K562 (cell line): ENCODE measurements at regions not wholly inside any gene's neighbourhood (a gene's known extent, or its start where the extent isn't known, plus 50 kb on each side); places are given as distances from the start of the nearest gene placed in this dataset.

Experiments
- ATAC-seq: fragments of 200-7000 bp; cut with Tn5 transposase; 3 replicates; pipeline ENCODE4 v1.9.1; 2020; ENCODE audit warnings: moderate library complexity
- BruUV-seq: library from RNA; stranded (reverse); fragments of 400-500 nt; replicated peaks from 2 replicates; lab custom pipeline; 2021; lab: Mats Ljungman, UMichigan
- CTCF ChIA-PET: fragments of 300-600 bp; formaldehyde crosslinking; extraction: SDS; loops from one replicate; lab custom pipeline; 2021; ENCODE audit warnings: low intra/inter-chr PET ratio; lab: Yijun Ruan, JAX
- POLR2A ChIA-PET: fragments of 300-600, 350-650 bp; sonication (Branson Sonifier 250); formaldehyde crosslinking; extraction: SDS; loops from one replicate; lab custom pipeline; 2021; ENCODE audit warnings: antibody characterized with exemption, inconsistent platforms; lab: Yijun Ruan, JAX
- DNase-seq, 4 experiments: peaks; one replicate each; pipeline versions ENCODE4 v3.0.0 to v3.0.0-alpha.2; 2011 to 2018; ENCODE audit warnings: low spot score in 3 of 4, mixed read lengths in 3 of 4; ENCODE audit errors: extremely low read depth in 1 of 4
- FAIRE-seq: peaks from 2 replicates; lab custom pipeline; 2011; peaks lifted over from hg19 to GRCh38; lab: Jason Lieb, UNC
- H2AFZ ChIP-seq: 2 replicates; pipeline ENCODE4 v1.6.0; 2011; ENCODE audit warnings: low read depth, low read length, control low read depth, inconsistent platforms
- H3K27ac ChIP-seq: fragments of 200-600 bp; 3 replicates; pipeline ENCODE4 v1.8.0; 2011; ENCODE audit warnings: low read depth, mild to moderate bottlenecking, control low read depth, inconsistent platforms, low read length, moderate library complexity, mixed read lengths; ENCODE audit errors: extremely low read depth
- H3K27me3 ChIP-seq, 2 experiments: fragments of 300-600 bp in 1 of 2; 2 replicates in 1 of 2; 3 replicates in 1 of 2; pipeline versions ENCODE4 v1.6.0 to v1.8.0; 2011; ENCODE audit warnings: inconsistent platforms in 2 of 2, low read length in 2 of 2, mild to moderate bottlenecking in 1 of 2, mixed read lengths in 1 of 2, moderate library complexity in 1 of 2; ENCODE audit not compliant: control insufficient read depth in 2 of 2, insufficient read depth in 2 of 2
- H3K36me3 ChIP-seq: fragments of 300-600 bp; 3 replicates; pipeline ENCODE4 v1.8.0; 2011; ENCODE audit warnings: mild to moderate bottlenecking, low read length, inconsistent platforms; ENCODE audit not compliant: control insufficient read depth, insufficient read depth
- H3K4me1 ChIP-seq, 2 experiments: fragments of 200-600 bp in 1 of 2; replicated peaks in 1 of 2; 2 replicates in 1 of 2; 3 replicates in 1 of 2; pipeline versions ENCODE4 v1.5.1 to v1.8.0; 2011; ENCODE audit warnings: inconsistent platforms in 2 of 2, low read length in 2 of 2, mild to moderate bottlenecking in 1 of 2, mixed read lengths in 1 of 2, moderate library complexity in 1 of 2; ENCODE audit not compliant: control insufficient read depth in 2 of 2, insufficient read depth in 2 of 2
- H3K4me2 ChIP-seq: 2 replicates; pipeline ENCODE4 v1.6.1; 2011; ENCODE audit warnings: low read length, control low read depth, inconsistent platforms, mixed read lengths; ENCODE audit not compliant: insufficient read depth
- H3K4me3 ChIP-seq: fragments of 200-600 bp; sonication (generic), shearing (Covaris generic); 2 replicates; pipeline ENCODE4 v1.5.1; 2016; ENCODE audit warnings: control low read depth, inconsistent platforms
- H3K79me2 ChIP-seq: fragments of 200-600 bp; 3 replicates; pipeline ENCODE4 v1.8.0; 2011; ENCODE audit warnings: low read length, inconsistent platforms; ENCODE audit not compliant: control insufficient read depth, insufficient read depth
- H3K9ac ChIP-seq, 2 experiments: 2 replicates each; pipeline versions ENCODE4 v1.6.0 to v1.6.1; 2011; ENCODE audit warnings: low read depth in 2 of 2, low read length in 2 of 2, control low read depth in 1 of 2, inconsistent platforms in 1 of 2, mild to moderate bottlenecking in 1 of 2, mixed read lengths in 1 of 2; ENCODE audit not compliant: insufficient read depth in 1 of 2
- H3K9me1 ChIP-seq: one replicate; pipeline ENCODE4 v1.6.0; 2011; ENCODE audit warnings: inconsistent platforms, mild to moderate bottlenecking, low read length, moderate library complexity; ENCODE audit not compliant: control insufficient read depth, insufficient read depth
- H3K9me3 ChIP-seq: replicated peaks from 2 replicates; pipeline ENCODE4 v1.5.1; 2011; ENCODE audit warnings: low read depth, low read length, inconsistent platforms; ENCODE audit not compliant: control insufficient read depth, insufficient read depth
- H4K20me1 ChIP-seq: replicated peaks from 2 replicates; pipeline ENCODE4 v1.6.1; 2011; ENCODE audit warnings: low read length, inconsistent platforms, mixed read lengths; ENCODE audit not compliant: control insufficient read depth, insufficient read depth
- BDP1 ChIP-seq: IDR thresholded peaks from 3 replicates; pipeline ENCODE4 v1.6.1; 2011; ENCODE audit not compliant: insufficient read length, insufficient read depth
- BRD4 ChIP-seq: fragments of 200-600 bp; sonication (generic); IDR thresholded peaks from 2 replicates; pipeline ENCODE4 v1.6.1; 2017; ENCODE audit warnings: inconsistent platforms
- CBFA2T3 ChIP-seq: fragments of 450-650 bp; IDR thresholded peaks from 2 replicates; pipeline ENCODE4 v1.6.1; 2017
- CBFB ChIP-seq: sonication (generic); formaldehyde crosslinking; IDR thresholded peaks from 2 replicates; pipeline ENCODE4 v1.4.0; 2020; ENCODE audit warnings: mild to moderate bottlenecking, missing genetic modification reagents
- CBX3 ChIP-seq, 2 experiments: IDR thresholded peaks; 1 replicate in 1 of 2; 2 replicates in 1 of 2; pipeline ENCODE4 v1.6.1; 2012; ENCODE audit warnings: inconsistent platforms in 2 of 2, low read length in 2 of 2, borderline replicate concordance in 1 of 2, control low read depth in 1 of 2
- ETV1 ChIP-seq: fragments of 450-650 bp; conservative IDR thresholded peaks from 2 replicates; pipeline ENCODE4 v1.6.1; 2016; ENCODE audit warnings: missing genetic modification characterization, control low read depth, low read depth, missing compliant biosample characterization
- HMBOX1 ChIP-seq: sonication (generic); IDR thresholded peaks from 2 replicates; pipeline ENCODE4 v1.6.1; 2016
- JUND ChIP-seq, 2 experiments: IDR thresholded peaks; 2 replicates in 1 of 2; 3 replicates in 1 of 2; pipeline ENCODE4 v1.6.1; 2011; ENCODE audit warnings: borderline replicate concordance in 2 of 2, low read depth in 2 of 2, low read length in 2 of 2, improper control_type of control experiment in 1 of 2, missing biosample characterization in 1 of 2, missing genetic modification characterization in 1 of 2, missing genetic modification reagents in 1 of 2
- PHF20 ChIP-seq: fragments of 450-650 bp; IDR thresholded peaks from 2 replicates; pipeline ENCODE4 v1.6.1; 2018; ENCODE audit not compliant: partially characterized antibody
- SRSF9 ChIP-seq: fragments of 200-400 bp; formaldehyde crosslinking; IDR thresholded peaks from 2 replicates; pipeline ENCODE4 v1.6.1; 2017; ENCODE audit warnings: low read depth, low read length, borderline replicate concordance
- TSC22D4 ChIP-seq: fragments of 450-650 bp; IDR thresholded peaks from 2 replicates; pipeline ENCODE4 v1.6.1; 2016; ENCODE audit warnings: missing genetic modification characterization, missing biosample characterization, control low read depth
- ZKSCAN1 ChIP-seq: fragments of 150-350 bp; IDR thresholded peaks from 2 replicates; pipeline ENCODE4 v1.6.1; 2016; ENCODE audit warnings: low read depth, low read length
- ZNF318 ChIP-seq, 2 experiments: fragments of 450-650 bp; IDR thresholded peaks; 2 replicates each; pipeline ENCODE4 v1.6.1; 2016; ENCODE audit warnings: mild to moderate bottlenecking in 2 of 2, borderline replicate concordance in 1 of 2, low read depth in 1 of 2, moderate library complexity in 1 of 2
- ZNF584 ChIP-seq: fragments of 200-800 bp; sonication (Bioruptor generic); IDR thresholded peaks from 2 replicates; pipeline ENCODE4 v1.6.1; 2016; ENCODE audit warnings: low read depth, mild to moderate bottlenecking, missing genetic modification characterization, missing compliant biosample characterization
- ZZZ3 ChIP-seq: fragments of 450-650 bp; IDR thresholded peaks from 2 replicates; pipeline ENCODE4 v1.6.1; 2016; ENCODE audit warnings: antibody characterized with exemption, mild to moderate bottlenecking, moderate library complexity
- WGBS: fragments of 100-300 bp; shearing (Covaris generic); methylation state at CpG from one replicate; pipeline ENCODE4 v1.1.6; 2016; ENCODE audit warnings: low coverage, mixed read lengths; ENCODE audit not compliant: insufficient coverage; ENCODE audit errors: missing lambda C conversion rate; 5-methylcytosine and 5-hydroxymethylcytosine counted together
- in situ Hi-C: fragments of 300-500 bp; cut with MboI; formaldehyde crosslinking; loops from 4 replicates; pipeline ENCODE4 v1.15.0; 2018; ENCODE audit warnings: inconsistent platforms, mixed read lengths
- intact Hi-C: fragments of 100-400 bp; cut with micrococcal nuclease; formaldehyde crosslinking; loops from 2 replicates; pipeline ENCODE4 v1.14.2; 2022

- Histone ChIP-seq H3K27me3 (no peaks in the 10 kb centered on the region), H3K36me3 (no peaks in the 10 kb centered on the region), H3K4me1 (no peaks in the 10 kb centered on the region), H3K27ac (no peak overlapping the region), H3K9me3 (no peaks in the 10 kb centered on the region), H4K20me1 (no peaks in the 10 kb centered on the region), H3K4me3 (no peak overlapping the region), H3K4me2 (no peak overlapping the region), H3K9me1 (no peaks in the 10 kb centered on the region), H3K79me2 (no peaks in the 10 kb centered on the region), H3K9ac (no peak overlapping the region), H2AFZ (no peak overlapping the region)
- no TSS peak for BruUV-seq
- DNase-seq (no peak), ATAC-seq (no peak), FAIRE-seq (no peak)
- intact Hi-C loops (no loop called here), in situ Hi-C loops (no loop called here)
- POLR2A ChIA-PET: no interaction called here
- WGBS: 0% methylated on average over 3 of the region's 3 CpGs
- CTCF ChIA-PET: no interaction called here
- TF ChIP-seq BRD4: no peak
- TF ChIP-seq ZNF318 (IDR thresholded peaks at IDR 0.05; ENCODE audit: borderline replicate concordance in 1 of 2, low read depth in 1 of 2): no peak
- TF ChIP-seq JUND (IDR thresholded peaks at IDR 0.05; ENCODE audit: borderline replicate concordance, low read depth, low read length): no peak
- no peak for TF ChIP-seq JUND (tag; IDR thresholded peaks at IDR 0.05; ENCODE audit: borderline replicate concordance, low read depth, low read length)
- TF ChIP-seq CBFA2T3: no peak
- TF ChIP-seq ZNF584 (CRISPR knock-in tag): no peak
- no peak for TF ChIP-seq PHF20
- no peak for TF ChIP-seq ZZZ3
- no peak for TF ChIP-seq BDP1
- no peak for TF ChIP-seq TSC22D4 (tag)
- TF ChIP-seq ETV1 (tag): no peak
- TF ChIP-seq CBFB: no peak
- TF ChIP-seq SRSF9: no peak
- no peak for TF ChIP-seq CBX3 (IDR thresholded peaks at IDR 0.05; ENCODE audit: borderline replicate concordance in 1 of 2, low read length in 2 of 2)
- no peak for TF ChIP-seq ZKSCAN1
- TF ChIP-seq HMBOX1: no peak
Measured at GRCh38 chr9:7407246-7407645, 392.3 kb downstream of the DMAC1 start.
